CD4-positive, alpha-beta T cell treated with Interleukin-12 subunit alpha and Interleukin-12 subunit beta, for 1 hour (primary cell): ENCODE measurements at regions not wholly inside any gene's neighbourhood (a gene's known extent, or its start where the extent isn't known, plus 50 kb on each side); places are given as distances from the start of the nearest gene placed in this dataset.
A peak's percentile ranks its signal among the peaks of the same experiment; 100 is the strongest.

Source experiments
- DNase-seq: peaks from one replicate; pipeline ENCODE4 v3.0.0-alpha.2; 2020

- no peak for DNase-seq
Measured at GRCh38 chr5:152337484-152337883, 67.6 kb downstream of the NMUR2 start.

- no peak for DNase-seq
Measured at GRCh38 chr5:152335461-152335860, 69.6 kb downstream of the NMUR2 start.

GRCh38 chr5:152332716-152333460 lies 72.2 kb downstream of the NMUR2 start:
- DNase-seq: no peak

- DNase-seq: no peak
Measured at GRCh38 chr5:152331718-152332117, 73.4 kb downstream of the NMUR2 start.

- no peak for DNase-seq
Measured at GRCh38 chr5:152331006-152331405, 74.1 kb downstream of the NMUR2 start.

GRCh38 chr5:152329761-152330283 lies 75.3 kb downstream of the NMUR2 start:
- DNase-seq: no peak

- no peak for DNase-seq
Measured at GRCh38 chr5:152329207-152329606, 75.9 kb downstream of the NMUR2 start.

- no peak for DNase-seq
Measured at GRCh38 chr5:152315942-152316341, 89.1 kb downstream of the NMUR2 start.

GRCh38 chr5:152314196-152314829 lies 90.8 kb downstream of the NMUR2 start:
- DNase-seq: no peak

- no peak for DNase-seq
Measured at GRCh38 chr5:152309926-152310450, 95.1 kb downstream of the NMUR2 start.

- DNase-seq: no peak
Measured at GRCh38 chr5:152306386-152306785, 98.7 kb downstream of the NMUR2 start.

- DNase-seq: no peak
Measured at GRCh38 chr5:152305525-152305924, 99.6 kb downstream of the NMUR2 start.

- DNase-seq: no peak
Measured at GRCh38 chr5:152303841-152304240, 101.2 kb downstream of the NMUR2 start.

- DNase-seq: no peak
Measured at GRCh38 chr5:152297866-152298265, 107.2 kb downstream of the NMUR2 start.

- no peak for DNase-seq
Measured at GRCh38 chr5:152293189-152293588, 111.9 kb downstream of the NMUR2 start.

- DNase-seq: no peak
Measured at GRCh38 chr5:152290181-152290580, 114.9 kb downstream of the NMUR2 start.

GRCh38 chr5:152288917-152289595 lies 116.0 kb downstream of the NMUR2 start:
- DNase-seq: no peak

- DNase-seq: no peak
Measured at GRCh38 chr5:152288499-152288898, 116.6 kb downstream of the NMUR2 start.

GRCh38 chr5:152285764-152286163 lies 119.3 kb downstream of the NMUR2 start:
- no peak for DNase-seq

GRCh38 chr5:152282331-152282730 lies 122.7 kb downstream of the NMUR2 start:
- no peak for DNase-seq

- no peak for DNase-seq
Measured at GRCh38 chr5:152277936-152278335, 127.1 kb downstream of the NMUR2 start.

GRCh38 chr5:152274224-152274623 lies 130.9 kb downstream of the NMUR2 start:
- no peak for DNase-seq

GRCh38 chr5:152271420-152271819 lies 133.7 kb downstream of the NMUR2 start:
- DNase-seq: peak; percentile 4

GRCh38 chr5:152270096-152270495 lies 135.0 kb downstream of the NMUR2 start:
- no peak for DNase-seq
